GM19328 (cell line): ENCODE measurements at regions not wholly inside any gene's neighbourhood (a gene's known extent, or its start where the extent isn't known, plus 50 kb on each side); places are given as distances from the start of the nearest gene placed in this dataset.
"Not testable (repeated sequence)": the region's sequence is repeated elsewhere in the genome, so short reads cannot be mapped to it uniquely, and the experiment has no call there.

Experiments
- ATAC-seq: cut with Tn5 transposase; IDR thresholded peaks from one replicate; pipeline ENCODE4 v1.9.1; 2021; ENCODE audit warnings: mild to moderate bottlenecking, moderate library complexity; ENCODE audit not compliant: unreplicated experiment

GRCh38 chr5:165405340-165405739 lies 1899.9 kb downstream of the MAT2B start:
- ATAC-seq = no peak

- no peak for ATAC-seq
Measured at GRCh38 chr5:165407352-165407751, 1901.9 kb downstream of the MAT2B start.

- no peak for ATAC-seq
Measured at GRCh38 chr5:165410476-165410875, 1905.1 kb downstream of the MAT2B start.

GRCh38 chr5:165411532-165411931 lies 1906.1 kb downstream of the MAT2B start:
- ATAC-seq = not testable (repeated sequence)

- ATAC-seq = no peak
Measured at GRCh38 chr5:165420493-165420892, 1915.1 kb downstream of the MAT2B start.

- ATAC-seq = no peak
Measured at GRCh38 chr5:165423697-165424299, 1918.4 kb downstream of the MAT2B start.

- no peak for ATAC-seq
Measured at GRCh38 chr5:165425594-165425993, 1920.2 kb downstream of the MAT2B start.

GRCh38 chr5:165448753-165449152 lies 1943.3 kb downstream of the MAT2B start:
- ATAC-seq = no peak

GRCh38 chr5:165457859-165458481 lies 1952.6 kb downstream of the MAT2B start:
- ATAC-seq = no peak

GRCh38 chr5:165459232-165459631 lies 1953.8 kb downstream of the MAT2B start:
- ATAC-seq = no peak

- ATAC-seq = no peak
Measured at GRCh38 chr5:165460911-165461310, 1955.5 kb downstream of the MAT2B start.

- no peak for ATAC-seq
Measured at GRCh38 chr5:165477546-165477945, 1972.1 kb downstream of the MAT2B start.

- no peak for ATAC-seq
Measured at GRCh38 chr5:165495829-165496380, 1990.5 kb downstream of the MAT2B start.

- no peak for ATAC-seq
Measured at GRCh38 chr5:165497707-165498106, 1992.3 kb downstream of the MAT2B start.

GRCh38 chr5:165502893-165503691 lies 1997.7 kb downstream of the MAT2B start:
- no peak for ATAC-seq

- no peak for ATAC-seq
Measured at GRCh38 chr5:165504674-165505073, 1999.3 kb downstream of the MAT2B start.

GRCh38 chr5:165508286-165508685 lies 2002.9 kb downstream of the MAT2B start:
- ATAC-seq = no peak

- no peak for ATAC-seq
Measured at GRCh38 chr5:165508861-165509260, 2003.4 kb downstream of the MAT2B start.

- no peak for ATAC-seq
Measured at GRCh38 chr5:165521816-165522610, 2016.6 kb downstream of the MAT2B start.

GRCh38 chr5:165525271-165525670 lies 2019.9 kb downstream of the MAT2B start:
- ATAC-seq = no peak

- ATAC-seq = no peak
Measured at GRCh38 chr5:165526357-165526756, 2020.9 kb downstream of the MAT2B start.
